ENCODE measurements at regions not wholly inside any gene's neighbourhood (a gene's known extent, or its start where the extent isn't known, plus 50 kb on each side); places are given as distances from the start of the nearest gene placed in this dataset.
A peak's percentile ranks its signal among the peaks of the same experiment; 100 is the strongest.
"Not testable (repeated sequence)": the region's sequence is repeated elsewhere in the genome, so short reads cannot be mapped to it uniquely, and the experiment has no call there.

GRCh38 chr7:142636751-142637150 is 112.5 kb upstream of the PRSS1 start:
- no peak for DNase-seq

DNA sequence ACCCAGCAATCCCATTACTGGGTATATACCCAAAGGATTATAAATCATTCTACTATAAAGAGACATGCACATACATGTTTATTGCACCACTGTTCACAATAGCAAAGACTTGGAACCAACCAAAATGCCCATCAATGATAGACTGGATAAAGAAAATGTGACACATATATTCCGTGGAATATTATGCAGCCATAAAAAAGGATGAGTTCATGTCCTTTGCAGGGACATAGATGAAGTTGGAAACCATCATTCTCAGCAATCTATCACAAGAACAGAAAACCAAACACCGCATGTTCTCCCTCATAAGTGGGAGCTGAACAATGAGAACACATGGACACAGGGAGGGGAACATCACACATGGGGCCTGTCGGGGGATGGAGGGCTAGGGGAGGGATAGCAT is 113.2 kb upstream of the PRSS1 start:
- not testable (repeated sequence) for DNase-seq

DNA sequence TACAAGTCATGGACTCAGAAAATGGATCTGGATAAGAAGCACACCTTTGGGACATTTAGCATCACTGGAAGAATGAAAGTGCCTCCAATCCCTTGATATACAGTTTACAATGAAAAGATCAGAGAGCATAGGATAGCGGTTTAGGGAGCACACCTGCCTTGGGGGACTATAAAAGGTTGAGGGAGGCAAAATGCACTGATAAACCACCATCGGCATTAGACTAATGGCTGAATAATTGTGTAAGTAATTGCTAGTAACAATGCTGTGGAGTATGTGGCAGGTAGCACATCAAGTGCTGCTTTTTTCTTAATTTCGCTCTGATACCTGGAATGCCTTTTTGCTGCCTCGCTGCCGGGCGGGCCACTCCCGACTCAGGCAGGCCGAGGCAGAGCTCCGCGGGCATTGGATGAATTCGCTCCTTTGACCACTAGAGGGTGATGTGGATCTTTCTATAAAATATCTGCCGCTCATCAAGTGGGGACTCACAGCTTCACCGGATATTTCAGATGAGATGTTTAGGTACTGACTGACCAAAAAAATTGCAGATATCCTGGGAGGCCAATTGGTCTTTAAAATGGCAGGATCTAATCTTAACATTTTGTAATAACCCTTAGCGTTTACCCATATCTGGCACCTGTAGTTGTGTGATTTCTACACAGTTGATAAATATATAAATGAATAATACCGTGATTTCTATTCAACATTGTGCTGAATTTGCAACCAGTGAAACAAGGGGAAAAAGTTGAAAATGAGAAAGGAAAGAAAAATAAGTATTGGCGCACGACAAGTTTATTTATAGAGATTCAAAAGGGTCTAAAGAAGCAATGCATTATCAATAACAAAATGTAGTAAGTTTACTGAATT is 116.8 kb upstream of the PRSS1 start:
- peak; percentile 57 for DNase-seq

DNA sequence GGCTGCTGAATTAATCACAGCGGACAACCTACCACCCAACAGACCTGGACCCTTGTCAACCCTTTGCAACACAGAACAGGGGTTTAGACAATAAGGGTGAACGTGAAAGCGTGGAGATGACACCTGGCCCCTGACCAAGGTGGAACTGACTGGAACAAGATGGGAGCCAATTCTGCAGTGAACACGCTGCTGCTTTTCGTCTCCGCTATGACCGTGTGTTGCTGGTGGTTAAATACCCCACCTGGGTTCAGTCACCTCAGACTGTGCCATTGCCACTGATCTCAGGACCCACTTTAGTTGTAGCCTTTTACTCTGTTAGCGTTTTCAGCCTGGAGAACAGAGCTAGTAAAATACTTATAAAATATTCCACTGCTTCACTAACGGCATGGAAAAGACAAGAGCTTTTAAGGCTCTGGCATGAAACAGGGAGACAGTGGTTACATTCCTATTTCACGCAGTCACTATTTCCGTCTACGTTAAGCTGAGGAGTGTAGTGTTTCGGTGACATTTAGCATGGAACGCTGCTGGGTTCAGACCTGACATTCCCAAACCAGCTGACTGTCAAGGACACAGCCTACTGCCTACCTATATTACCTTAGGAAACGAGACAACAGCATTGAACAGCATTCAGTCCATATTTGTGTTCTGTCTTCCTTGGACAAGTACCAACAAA is 119.5 kb upstream of the PRSS1 start:
- no peak for DNase-seq

GRCh38 chr7:142628945-142629344 is 120.3 kb upstream of the PRSS1 start:
- no peak for DNase-seq

DNA sequence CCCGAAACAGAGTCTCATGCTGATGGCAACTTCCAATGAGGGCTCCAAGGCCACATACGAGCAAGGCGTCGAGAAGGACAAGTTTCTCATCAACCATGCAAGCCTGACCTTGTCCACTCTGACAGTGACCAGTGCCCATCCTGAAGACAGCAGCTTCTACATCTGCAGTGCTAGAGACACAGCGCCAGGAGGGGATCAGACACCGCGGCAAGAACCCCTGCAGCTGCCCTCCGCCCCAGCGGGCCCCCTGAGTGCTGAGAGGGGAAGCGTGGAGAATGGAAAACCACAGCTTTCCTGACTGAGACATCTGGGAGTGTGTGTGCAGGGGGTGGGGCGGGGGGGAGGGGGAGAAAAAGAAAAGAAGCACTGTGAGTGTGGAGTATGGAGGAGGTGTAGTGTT is 122.0 kb upstream of the PRSS1 start:
- not testable (repeated sequence) for DNase-seq

DNA sequence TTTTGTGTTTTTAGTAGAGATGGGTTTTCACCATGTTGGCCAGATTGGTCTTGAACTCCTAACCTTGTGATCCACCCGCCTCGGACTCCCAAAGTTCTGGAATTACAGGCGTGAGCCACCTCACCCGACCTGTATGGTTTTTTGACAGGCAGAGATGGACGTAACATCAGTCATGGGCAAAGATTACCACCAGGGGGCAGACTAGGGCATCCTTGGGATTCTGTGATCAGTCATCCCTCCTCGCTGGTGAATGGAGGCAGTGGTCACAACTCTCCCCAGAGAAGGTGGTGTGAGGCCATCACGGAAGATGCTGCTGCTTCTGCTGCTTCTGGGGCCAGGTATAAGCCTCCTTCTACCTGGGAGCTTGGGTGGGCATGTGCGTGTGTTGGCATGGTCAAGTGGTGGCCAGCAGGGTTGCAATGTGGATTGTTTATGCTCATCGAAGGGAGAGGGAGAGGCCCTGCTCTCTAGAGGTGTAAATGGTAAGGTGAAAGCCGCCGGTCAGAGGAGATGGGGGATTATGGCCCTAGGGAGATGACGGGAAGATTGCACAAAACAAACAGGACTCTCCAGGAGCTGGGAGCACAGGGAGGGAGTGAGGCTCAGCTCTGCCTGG is 122.7 kb upstream of the PRSS1 start:
- peak; percentile 5 for DNase-seq

- DNase-seq, result not testable (repeated sequence)
Observed at GRCh38 chr7:142625216-142625615, 124.1 kb upstream of the PRSS1 start.

- DNase-seq, result no peak
Observed at GRCh38 chr7:142620402-142620801, 128.9 kb upstream of the PRSS1 start.

- DNase-seq, result no peak
Observed at GRCh38 chr7:142618655-142619351, 130.5 kb upstream of the PRSS1 start.

- DNase-seq, result no peak
Observed at GRCh38 chr7:142616842-142617241, 132.4 kb upstream of the PRSS1 start.

DNA sequence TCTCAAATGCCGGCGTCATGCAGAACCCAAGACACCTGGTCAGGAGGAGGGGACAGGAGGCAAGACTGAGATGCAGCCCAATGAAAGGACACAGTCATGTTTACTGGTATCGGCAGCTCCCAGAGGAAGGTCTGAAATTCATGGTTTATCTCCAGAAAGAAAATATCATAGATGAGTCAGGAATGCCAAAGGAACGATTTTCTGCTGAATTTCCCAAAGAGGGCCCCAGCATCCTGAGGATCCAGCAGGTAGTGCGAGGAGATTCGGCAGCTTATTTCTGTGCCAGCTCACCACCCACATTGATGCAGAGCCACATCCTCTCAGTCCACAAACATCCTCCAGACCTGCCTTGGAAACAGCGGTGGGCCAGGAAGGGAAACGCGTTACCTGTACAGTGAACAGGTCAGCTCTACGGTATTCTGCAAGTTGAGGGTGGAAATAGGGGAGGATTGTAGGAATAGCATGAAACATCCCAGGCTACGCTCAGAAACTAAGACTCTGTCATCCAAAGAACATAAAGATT is 133.1 kb upstream of the PRSS1 start:
- no peak for DNase-seq

GRCh38 chr7:142615508-142615907 is 133.8 kb upstream of the PRSS1 start:
- DNase-seq, result no peak

DNA sequence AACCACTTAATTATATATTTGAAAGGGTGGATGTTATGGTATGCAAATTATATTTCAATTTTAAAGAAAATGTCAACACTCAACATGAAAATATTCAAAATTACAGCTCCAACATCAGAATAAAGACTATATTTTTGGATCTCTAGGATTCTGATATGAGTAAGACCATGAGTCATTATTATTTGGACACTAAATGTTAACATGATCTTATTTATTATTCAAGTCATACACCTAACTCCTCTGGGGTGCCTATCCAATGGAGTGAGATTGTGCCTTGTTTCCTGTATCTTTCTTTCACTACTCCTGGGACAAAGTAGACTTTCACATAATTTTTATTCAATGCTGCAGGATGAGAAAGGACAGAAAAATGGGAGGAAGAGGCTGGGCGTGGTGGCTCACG is 135.2 kb upstream of the PRSS1 start:
- DNase-seq, result no peak

DNA sequence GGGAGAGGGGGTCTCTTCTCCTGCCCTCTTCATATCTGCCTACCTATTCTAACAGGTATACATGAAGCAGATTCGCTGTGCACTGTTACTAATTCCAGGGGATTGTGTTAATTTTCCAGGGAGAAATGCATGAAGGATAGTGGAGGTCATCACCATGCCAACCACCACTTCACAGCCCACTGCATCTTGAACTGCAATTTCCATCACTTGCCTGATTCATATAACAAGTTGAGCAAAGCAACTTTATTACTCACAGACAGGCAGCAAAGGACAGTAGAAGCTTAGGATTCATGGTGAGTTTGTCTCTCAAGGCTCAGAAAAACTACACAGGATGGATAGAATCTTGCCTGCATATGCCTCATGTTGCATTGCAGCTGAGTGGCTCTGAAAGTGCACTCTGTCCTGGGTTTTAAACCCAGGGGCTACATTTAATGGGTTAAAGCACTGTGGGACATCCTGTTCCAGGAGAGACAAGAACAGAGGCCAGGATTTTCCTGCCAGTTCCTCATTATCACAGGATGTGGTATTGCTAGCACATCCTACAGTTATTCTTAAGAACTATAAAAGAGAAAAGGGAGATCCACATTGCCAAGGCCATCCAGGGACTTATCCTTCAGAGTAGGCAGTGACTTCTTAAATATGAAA is 136.9 kb upstream of the PRSS1 start:
- no peak for DNase-seq

- no peak for DNase-seq
Observed at GRCh38 chr7:142611566-142612236, 137.6 kb upstream of the PRSS1 start.

DNA sequence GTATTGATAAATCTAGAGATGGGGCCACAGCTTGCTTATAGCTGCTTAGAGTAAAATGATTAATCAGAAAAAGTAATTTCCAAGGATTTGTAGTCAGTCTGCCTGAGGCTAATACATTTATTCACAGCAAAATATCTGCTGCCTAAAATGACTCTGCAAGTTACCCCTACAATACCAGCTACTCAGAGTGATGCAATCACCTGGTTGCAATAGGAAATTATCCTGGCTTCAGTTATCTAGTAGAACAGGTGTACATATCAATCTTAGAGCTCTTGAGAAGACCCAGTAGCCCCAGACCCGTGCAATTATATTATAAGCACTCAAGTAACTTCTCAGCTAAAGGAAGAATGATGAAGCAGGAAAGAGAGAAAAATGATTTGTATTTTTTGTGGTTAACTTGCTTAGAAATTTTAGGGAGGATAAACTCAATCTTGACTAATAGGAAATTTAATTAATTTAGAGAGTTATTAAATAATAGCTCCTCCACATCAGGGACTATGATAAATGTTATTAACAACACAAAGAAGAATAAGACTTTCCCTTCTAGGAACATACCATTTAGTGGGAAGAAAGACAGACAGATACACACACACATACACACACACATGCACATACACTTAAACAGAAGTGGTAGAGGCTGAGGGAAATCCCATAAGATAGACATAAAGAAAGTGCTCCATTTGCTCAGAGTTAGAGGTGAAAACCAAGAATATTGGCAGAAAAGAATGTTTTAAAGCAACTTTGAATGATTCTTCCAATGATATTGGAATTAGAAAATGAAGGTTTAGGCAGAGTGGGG is 140.4 kb upstream of the PRSS1 start:
- DNase-seq, result no peak

DNA sequence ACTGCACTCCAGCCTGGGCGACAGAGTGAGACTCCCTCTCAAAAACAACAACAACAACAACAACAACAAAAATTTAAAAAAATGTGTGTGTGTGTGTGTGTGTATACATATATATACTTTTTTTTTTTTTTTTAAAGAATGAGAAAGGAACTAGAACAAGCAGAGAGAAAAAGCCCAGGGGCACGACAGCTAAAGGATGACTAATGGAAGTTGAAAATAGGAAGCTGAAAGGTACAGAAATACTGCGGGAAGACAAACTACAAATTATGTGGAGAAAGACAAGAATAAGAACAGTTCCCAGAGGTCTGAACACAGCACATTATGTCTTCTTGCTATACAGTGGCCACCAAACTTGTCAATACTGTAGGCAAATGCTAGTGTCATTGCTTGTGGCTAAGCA is 141.9 kb upstream of the PRSS1 start:
- no peak for DNase-seq

- no peak for DNase-seq
Observed at GRCh38 chr7:142606081-142606480, 143.2 kb upstream of the PRSS1 start.

- DNase-seq, result no peak
Observed at GRCh38 chr7:142604671-142605070, 144.6 kb upstream of the PRSS1 start.

All from renal pelvis (tissue), 1 donor.